ENCODE measurements at regions not wholly inside any gene's neighbourhood (a gene's known extent, or its start where the extent isn't known, plus 50 kb on each side); places are given as distances from the start of the nearest gene placed in this dataset.

- no peak for DNase-seq
These were observed 51.6 kb upstream of the KCND3 start for GRCh38 chr1:112040891-112041740.

GRCh38 chr1:112043901-112044300, 54.4 kb upstream of the KCND3 start:
- no peak for DNase-seq

- no peak for DNase-seq
These were observed 55.3 kb upstream of the KCND3 start for GRCh38 chr1:112044745-112045144.

- DNase-seq = no peak
These were observed 57.2 kb upstream of the KCND3 start for GRCh38 chr1:112046630-112047029.

GRCh38 chr1:112048421-112048820, 59.0 kb upstream of the KCND3 start:
- no peak for DNase-seq

- DNase-seq = no peak
These were observed 65.0 kb upstream of the KCND3 start for GRCh38 chr1:112054510-112054909.

- DNase-seq = no peak
These were observed 66.9 kb upstream of the KCND3 start for GRCh38 chr1:112056354-112056753.

GRCh38 chr1:112057736-112058135, 68.3 kb upstream of the KCND3 start:
- DNase-seq = no peak

GRCh38 chr1:112058815-112059450, 69.5 kb upstream of the KCND3 start:
- peak; percentile 62 for DNase-seq

- DNase-seq = no peak
These were observed 70.2 kb upstream of the KCND3 start for GRCh38 chr1:112059679-112060078.

GRCh38 chr1:112060261-112060660, 70.8 kb upstream of the KCND3 start:
- DNase-seq = no peak

- DNase-seq = no peak
These were observed 71.6 kb upstream of the KCND3 start for GRCh38 chr1:112061056-112061455.

GRCh38 chr1:112061901-112062320, 72.4 kb upstream of the KCND3 start:
- no peak for DNase-seq

GRCh38 chr1:112063781-112064728, 74.6 kb upstream of the KCND3 start:
- no peak for DNase-seq

- no peak for DNase-seq
These were observed 78.5 kb upstream of the KCND3 start for GRCh38 chr1:112067989-112068388.

- DNase-seq = no peak
These were observed 81.2 kb upstream of the KCND3 start for GRCh38 chr1:112070677-112071076.

- no peak for DNase-seq
These were observed 85.2 kb upstream of the KCND3 start for GRCh38 chr1:112074711-112075110.

GRCh38 chr1:112075566-112075965, 86.1 kb upstream of the KCND3 start:
- DNase-seq = no peak

- no peak for DNase-seq
These were observed 90.0 kb upstream of the KCND3 start for GRCh38 chr1:112079446-112079845.

GRCh38 chr1:112083487-112083886, 94.0 kb upstream of the KCND3 start:
- no peak for DNase-seq

- no peak for DNase-seq
These were observed 103.3 kb upstream of the KCND3 start for GRCh38 chr1:112092656-112093371.

GRCh38 chr1:112093372-112093694, 103.9 kb upstream of the KCND3 start:
- no peak for DNase-seq

GRCh38 chr1:112099979-112100378, 110.5 kb upstream of the KCND3 start:
- no peak for DNase-seq
